Endothelial cell of umbilical vein (primary cell): ENCODE measurements at regions not wholly inside any gene's neighbourhood (a gene's known extent, or its start where the extent isn't known, plus 50 kb on each side); places are given as distances from the start of the nearest gene placed in this dataset.

Source experiments
- BruUV-seq: library from RNA; stranded (reverse); fragments of 400-500 nt; replicated peaks from 2 replicates; lab custom pipeline; 2021; lab: Mats Ljungman, UMichigan
- CTCF ChIA-PET: fragments of 300-600, 350-600 bp; sonication (Branson Sonifier 250); formaldehyde crosslinking; loops from one replicate; lab custom pipeline; 2021; ENCODE audit warnings: antibody characterized with exemption, inconsistent platforms; lab: Charles Lee
- POLR2A ChIA-PET: fragments of 300-600, 350-600 bp; sonication (Branson Sonifier 250); formaldehyde crosslinking; loops from one replicate; lab custom pipeline; 2021; ENCODE audit warnings: antibody characterized with exemption, inconsistent platforms; lab: Charles Lee
- DNase-seq: peaks from one replicate; pipeline ENCODE4 v3.0.0-alpha.2; 2011; ENCODE audit warnings: low read depth, low spot score
- FAIRE-seq: peaks from 2 replicates; lab custom pipeline; 2011; peaks lifted over from hg19 to GRCh38; lab: Jason Lieb, UNC
- H2AFZ ChIP-seq: 2 replicates; pipeline ENCODE4 v1.6.0; 2012; ENCODE audit warnings: low read depth, low read length, control low read depth, inconsistent platforms
- H3K27ac ChIP-seq: 2 replicates; pipeline ENCODE4 v1.5.1; 2011; ENCODE audit warnings: low read depth, mild to moderate bottlenecking, control low read depth, low read length, moderate library complexity; ENCODE audit not compliant: insufficient read depth
- H3K27me3 ChIP-seq, 2 experiments: 2 replicates each; pipeline versions ENCODE4 v1.6.0 to v1.6.1; 2011; ENCODE audit warnings: low read length in 2 of 2, mixed read lengths in 1 of 2; ENCODE audit not compliant: control insufficient read depth in 2 of 2, insufficient read depth in 2 of 2
- H3K36me3 ChIP-seq, 2 experiments: 2 replicates in 1 of 2; 3 replicates in 1 of 2; pipeline ENCODE4 v1.5.1; 2011; ENCODE audit warnings: low read length in 2 of 2, mild to moderate bottlenecking in 1 of 2, moderate library complexity in 1 of 2; ENCODE audit not compliant: control insufficient read depth in 2 of 2, insufficient read depth in 2 of 2; ENCODE audit errors: extremely low read depth in 1 of 2
- H3K4me1 ChIP-seq: 3 replicates; pipeline ENCODE4 v1.5.1; 2011; ENCODE audit warnings: mild to moderate bottlenecking, low read length; ENCODE audit not compliant: control insufficient read depth, insufficient read depth; ENCODE audit errors: extremely low read depth
- H3K4me2 ChIP-seq: 2 replicates; pipeline ENCODE4 v1.6.1; 2011; ENCODE audit warnings: low read length, control low read depth, mixed read lengths; ENCODE audit not compliant: insufficient read depth
- H3K4me3 ChIP-seq, 3 experiments: fragments of 200-600 bp in 1 of 3; sonication (generic), shearing (Covaris generic) in 1 of 3; replicated peaks in 1 of 3; 2 replicates each; pipeline ENCODE4 v1.5.1; 2011 to 2016; ENCODE audit warnings: control low read depth in 3 of 3, low read length in 3 of 3, mild to moderate bottlenecking in 2 of 3, inconsistent platforms in 1 of 3, low read depth in 1 of 3, moderate library complexity in 1 of 3; ENCODE audit not compliant: insufficient read depth in 1 of 3
- H3K79me2 ChIP-seq: 2 replicates; pipeline ENCODE4 v1.6.0; 2012; ENCODE audit warnings: low read length, inconsistent platforms; ENCODE audit not compliant: control insufficient read depth, insufficient read depth
- H3K9ac ChIP-seq: replicated peaks from 2 replicates; pipeline ENCODE3; 2011; ENCODE audit warnings: low read length, control low read depth; ENCODE audit not compliant: insufficient read depth; ENCODE audit errors: extremely low read depth
- H3K9me1 ChIP-seq: replicated peaks from 3 replicates; pipeline ENCODE4 v1.6.0; 2011; ENCODE audit warnings: mild to moderate bottlenecking, low read length; ENCODE audit not compliant: control insufficient read depth, insufficient read depth; ENCODE audit errors: extremely low read depth
- H3K9me3 ChIP-seq: replicated peaks from 2 replicates; pipeline ENCODE4 v1.5.1; 2012; ENCODE audit warnings: low read length, inconsistent platforms; ENCODE audit not compliant: control insufficient read depth, insufficient read depth
- H4K20me1 ChIP-seq: replicated peaks from 2 replicates; pipeline ENCODE3; 2011; ENCODE audit warnings: mild to moderate bottlenecking, low read length; ENCODE audit not compliant: control insufficient read depth, insufficient read depth; ENCODE audit errors: extremely low read depth
- CTCF ChIP-seq, 2 donors: IDR thresholded peaks; 1 replicate in 1 of 2; 2 replicates in 1 of 2; pipeline ENCODE4 v1.5.1; 2011; ENCODE audit warnings: low read length in 2 of 2, mild to moderate bottlenecking in 2 of 2, moderate library complexity in 2 of 2, control low read depth in 1 of 2, inconsistent platforms in 1 of 2, low read depth in 1 of 2; ENCODE audit not compliant: insufficient read depth in 1 of 2; ENCODE audit errors: extremely low read depth in 1 of 2
- EZH2 ChIP-seq: IDR thresholded peaks from 2 replicates; pipeline ENCODE4 v1.6.1; 2012; ENCODE audit warnings: borderline replicate concordance, low read depth, mild to moderate bottlenecking, moderate library complexity, low read length, inconsistent platforms; ENCODE audit not compliant: severe bottlenecking
- FOS ChIP-seq: IDR thresholded peaks from 2 replicates; pipeline ENCODE4 v1.6.1; 2011; ENCODE audit warnings: mild to moderate bottlenecking, low read length, moderate library complexity, borderline replicate concordance; ENCODE audit not compliant: insufficient read depth
- GATA2 ChIP-seq: IDR thresholded peaks from 2 replicates; pipeline ENCODE4 v1.7.0; 2011; ENCODE audit warnings: low read depth, mild to moderate bottlenecking, moderate library complexity, mixed read lengths, low read length; ENCODE audit not compliant: insufficient read length, insufficient read depth
- JUN ChIP-seq: IDR thresholded peaks from 2 replicates; pipeline ENCODE4 v1.6.1; 2011; ENCODE audit warnings: borderline replicate concordance, low read depth; ENCODE audit not compliant: insufficient read length, insufficient read depth
- MAX ChIP-seq: IDR thresholded peaks from 2 replicates; pipeline ENCODE4 v1.6.1; 2011; ENCODE audit not compliant: insufficient read depth, insufficient read length
- MYC ChIP-seq: IDR thresholded peaks from one replicate; pipeline ENCODE4 v1.6.1; 2011; ENCODE audit warnings: mild to moderate bottlenecking, low read depth, low read length
- POLR2A ChIP-seq: IDR thresholded peaks from 2 replicates; pipeline ENCODE4 v1.6.1; 2012; ENCODE audit warnings: low read depth, mild to moderate bottlenecking, control low read depth, low read length
- POLR2AphosphoS5 ChIP-seq: IDR thresholded peaks from 2 replicates; pipeline ENCODE4 v1.6.1; 2012; ENCODE audit warnings: low read depth, mild to moderate bottlenecking, control low read depth, low read length, moderate library complexity; ENCODE audit not compliant: insufficient read depth
- dilution Hi-C: fragments of 300-500 bp; cut with MboI; formaldehyde crosslinking; loops from one replicate; pipeline ENCODE4 v1.15.0; 2019; ENCODE audit warnings: low sequenced_read_pairs; ENCODE audit not compliant: extremely low pct_ligation_motif_present
- intact Hi-C: fragments of 100-400 bp; cut with micrococcal nuclease; formaldehyde crosslinking; loops from one replicate; pipeline ENCODE4 v1.10.0; 2022

GRCh38 chr7:142362349-142362748 is 104.5 kb upstream of the PRSS58 start:
- Histone ChIP-seq H2AFZ (no peak overlapping the region), H3K4me1 (no peaks in the 10 kb centered on the region), H3K9me3 (no peaks in the 10 kb centered on the region), H3K9ac (no peak overlapping the region), H3K36me3 (no peaks in the 10 kb centered on the region), H4K20me1 (no peaks in the 10 kb centered on the region), H3K4me3 (no peak overlapping the region), H3K9me1 (no peaks in the 10 kb centered on the region), H3K27ac (no peak overlapping the region), H3K27me3 (no peaks in the 10 kb centered on the region), H3K4me2 (no peak overlapping the region), H3K79me2 (no peaks in the 10 kb centered on the region)
- FAIRE-seq (no peak), DNase-seq (no peak)
- intact Hi-C loops = no loop called here
- POLR2A ChIA-PET = no interaction called here
- TF ChIP-seq MYC (no peak), FOS (no peak), MAX (no peak), POLR2A (no peak), JUN (no peak), POLR2AphosphoS5 (no peak), GATA2 (no peak), EZH2 (no peak), CTCF (IDR thresholded peaks at IDR 0.05; ENCODE audit: extremely low read depth in 1 of 2, insufficient read depth in 1 of 2, low read depth in 1 of 2, low read length in 2 of 2) (no peak)
- dilution Hi-C loops = no loop called here
- BruUV-seq = no TSS peak
- CTCF ChIA-PET = interaction anchor here (0.8 to 1.5 kb wide), 5 partner anchors 9 to 116 kb away, joined by 3 to 7 read pairs (median 3); no protein-coding TSS in a partner anchor
